ENCODE measurements at regions not wholly inside any gene's neighbourhood (a gene's known extent, or its start where the extent isn't known, plus 50 kb on each side); places are given as distances from the start of the nearest gene placed in this dataset.

DNA sequence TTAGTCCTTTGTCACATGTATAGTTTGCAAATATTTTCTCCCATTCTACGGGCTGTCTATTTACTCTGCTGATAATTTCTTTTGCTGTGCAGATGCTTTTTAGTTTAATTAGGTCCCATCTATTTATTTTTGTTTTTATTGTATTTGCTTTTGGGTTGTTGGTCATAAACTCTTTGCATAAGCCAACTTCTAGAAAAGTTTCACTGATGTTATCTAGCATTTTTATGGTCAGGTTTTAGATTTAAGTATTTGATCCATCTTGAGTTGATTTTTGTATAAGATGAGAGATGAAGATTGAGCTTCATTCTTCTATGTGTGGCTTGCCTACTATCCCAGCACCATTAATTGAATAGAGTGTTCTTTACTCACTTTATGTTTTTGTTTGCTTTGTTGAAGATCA lies 1008.4 kb upstream of the ATXN7L3B start:
- TF ChIP-seq, protein P1, sequence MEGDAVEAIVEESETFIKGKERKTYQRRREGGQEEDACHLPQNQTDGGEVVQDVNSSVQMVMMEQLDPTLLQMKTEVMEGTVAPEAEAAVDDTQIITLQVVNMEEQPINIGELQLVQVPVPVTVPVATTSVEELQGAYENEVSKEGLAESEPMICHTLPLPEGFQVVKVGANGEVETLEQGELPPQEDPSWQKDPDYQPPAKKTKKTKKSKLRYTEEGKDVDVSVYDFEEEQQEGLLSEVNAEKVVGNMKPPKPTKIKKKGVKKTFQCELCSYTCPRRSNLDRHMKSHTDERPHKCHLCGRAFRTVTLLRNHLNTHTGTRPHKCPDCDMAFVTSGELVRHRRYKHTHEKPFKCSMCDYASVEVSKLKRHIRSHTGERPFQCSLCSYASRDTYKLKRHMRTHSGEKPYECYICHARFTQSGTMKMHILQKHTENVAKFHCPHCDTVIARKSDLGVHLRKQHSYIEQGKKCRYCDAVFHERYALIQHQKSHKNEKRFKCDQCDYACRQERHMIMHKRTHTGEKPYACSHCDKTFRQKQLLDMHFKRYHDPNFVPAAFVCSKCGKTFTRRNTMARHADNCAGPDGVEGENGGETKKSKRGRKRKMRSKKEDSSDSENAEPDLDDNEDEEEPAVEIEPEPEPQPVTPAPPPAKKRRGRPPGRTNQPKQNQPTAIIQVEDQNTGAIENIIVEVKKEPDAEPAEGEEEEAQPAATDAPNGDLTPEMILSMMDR (IDR thresholded peaks at IDR 0.05; ENCODE audit: low read depth, low read length, missing input control): no peak
- TF ChIP-seq RAD21 (IDR thresholded peaks at IDR 0.05): no peak
- TF ChIP-seq SP1 (IDR thresholded peaks at IDR 0.05): no peak
- TF ChIP-seq JUND (IDR thresholded peaks at IDR 0.05): no peak
